GM23338 (cell line): ENCODE measurements at regions not wholly inside any gene's neighbourhood (a gene's known extent, or its start where the extent isn't known, plus 50 kb on each side); places are given as distances from the start of the nearest gene placed in this dataset.

Source experiments
- ATAC-seq: fragments of 200-7000 bp; cut with Tn5 transposase; 3 replicates; pipeline ENCODE4 v1.9.1; 2020
- DNase-seq: peaks from one replicate; pipeline ENCODE4 v3.0.0-alpha.2; 2015; ENCODE audit warnings: low spot score
- H2AFZ ChIP-seq: fragments of 200-600 bp; sonication (generic); 2 replicates; pipeline ENCODE4 v1.8.0; 2016; ENCODE audit warnings: antibody characterized with exemption, mild to moderate bottlenecking, moderate library complexity
- H3F3A ChIP-seq: fragments of 200-600 bp; sonication (generic); replicated peaks from 2 replicates; pipeline ENCODE4 v1.8.0; 2017; ENCODE audit warnings: antibody characterized with exemption, mixed run types, low read depth
- H3K27ac ChIP-seq: fragments of 200-600 bp; sonication (generic); 2 replicates; pipeline ENCODE4 v1.6.1; 2016; ENCODE audit warnings: low read depth
- H3K27me3 ChIP-seq: fragments of 200-600 bp; sonication (generic); 2 replicates; pipeline ENCODE4 v1.8.0; 2016; ENCODE audit warnings: mild to moderate bottlenecking, mixed run types, moderate library complexity; ENCODE audit not compliant: insufficient read depth
- H3K36me3 ChIP-seq: fragments of 200-600 bp; sonication (generic); 2 replicates; pipeline ENCODE4 v1.8.0; 2016; ENCODE audit warnings: mild to moderate bottlenecking; ENCODE audit not compliant: insufficient read depth
- H3K4me1 ChIP-seq: fragments of 200-600 bp; sonication (generic); 2 replicates; pipeline ENCODE4 v1.8.0; 2016; ENCODE audit warnings: mild to moderate bottlenecking, moderate library complexity; ENCODE audit not compliant: insufficient read depth
- H3K4me2 ChIP-seq: fragments of 200-600 bp; sonication (generic); 2 replicates; pipeline ENCODE4 v1.7.1; 2017; ENCODE audit warnings: mixed run types
- H3K4me3 ChIP-seq: fragments of 200-600 bp; sonication (generic); 2 replicates; pipeline ENCODE4 v1.6.1; 2016; ENCODE audit warnings: mixed run types
- H3K79me2 ChIP-seq: fragments of 200-600 bp; sonication (generic); replicated peaks from 2 replicates; pipeline ENCODE4 v1.8.0; 2017; ENCODE audit warnings: mild to moderate bottlenecking; ENCODE audit not compliant: insufficient read depth
- H3K9me2 ChIP-seq: fragments of 200-600 bp; sonication (generic); 2 replicates; pipeline ENCODE4 v1.8.0; 2017; ENCODE audit not compliant: insufficient read depth
- H4K20me1 ChIP-seq: fragments of 200-600 bp; sonication (generic); replicated peaks from 2 replicates; pipeline ENCODE4 v1.8.0; 2017; ENCODE audit warnings: mild to moderate bottlenecking; ENCODE audit not compliant: insufficient read depth
- H3K27ac Mint-ChIP-seq: 2 replicates; pipeline ENCODE4 v1.8.0; 2020; ENCODE audit warnings: inconsistent platforms, mild to moderate bottlenecking, moderate library complexity, mixed read lengths
- H3K27me3 Mint-ChIP-seq: 3 replicates; pipeline ENCODE4 v1.8.0; 2022; ENCODE audit warnings: low read depth, mild to moderate bottlenecking, moderate library complexity, mixed read lengths, inconsistent platforms; ENCODE audit not compliant: insufficient read depth, poor library complexity
- H3K36me3 Mint-ChIP-seq: 3 replicates; pipeline ENCODE4 v1.8.0; 2021; ENCODE audit warnings: low read depth, mild to moderate bottlenecking, inconsistent platforms, moderate library complexity, mixed read lengths
- H3K4me1 Mint-ChIP-seq: 3 replicates; pipeline ENCODE4 v1.8.0; 2020; ENCODE audit warnings: mild to moderate bottlenecking, inconsistent platforms, mixed read lengths
- H3K4me3 Mint-ChIP-seq: 3 replicates; pipeline ENCODE4 v1.8.0; 2021; ENCODE audit warnings: moderate library complexity, mild to moderate bottlenecking, inconsistent platforms, mixed read lengths
- H3K9me3 Mint-ChIP-seq: 3 replicates; pipeline ENCODE4 v1.8.0; 2020; ENCODE audit warnings: moderate library complexity, mild to moderate bottlenecking, inconsistent platforms, mixed read lengths
- CREB1 ChIP-seq: fragments of 250-450 bp; sonication (Bioruptor Pico); IDR thresholded peaks from 2 replicates; pipeline ENCODE4 v1.5.0; 2020; ENCODE audit warnings: low read depth, mild to moderate bottlenecking, moderate library complexity
- ETS1 ChIP-seq: IDR thresholded peaks from 2 replicates; pipeline ENCODE4 v1.6.1; 2016; ENCODE audit warnings: antibody characterized with exemption
- EZH2 ChIP-seq: fragments of 200-600 bp; sonication (generic); IDR thresholded peaks from one replicate; pipeline ENCODE4 v1.8.0; 2017; ENCODE audit warnings: antibody characterized with exemption, mild to moderate bottlenecking, low read depth; ENCODE audit not compliant: unreplicated experiment
- NANOG ChIP-seq: IDR thresholded peaks from 2 replicates; pipeline ENCODE4 v1.6.1; 2016; ENCODE audit warnings: antibody characterized with exemption, borderline replicate concordance
- POLR2AphosphoS5 ChIP-seq: IDR thresholded peaks from 2 replicates; pipeline ENCODE4 v1.6.1; 2016; ENCODE audit warnings: antibody characterized with exemption, low read depth
- STAT1 ChIP-seq: IDR thresholded peaks from one replicate; pipeline ENCODE4 v1.6.1; 2016; ENCODE audit warnings: antibody characterized with exemption; ENCODE audit not compliant: unreplicated experiment
- ZNF114 ChIP-seq: fragments of 250-450 bp; sonication (Bioruptor Pico); IDR thresholded peaks from 2 replicates; pipeline ENCODE4 v1.5.0; 2020; ENCODE audit warnings: mild to moderate bottlenecking, moderate library complexity
- ZNF462 ChIP-seq: fragments of 250-450 bp; sonication (Bioruptor Pico); IDR thresholded peaks from 2 replicates; pipeline ENCODE4 v1.5.0; 2020; ENCODE audit warnings: mild to moderate bottlenecking, moderate library complexity

- no peak for TF ChIP-seq ZNF462 (CRISPR knock-in tag)
- no peak for TF ChIP-seq ETS1
- TF ChIP-seq CREB1 (CRISPR knock-in tag) = no peak
Measured at GRCh38 chr2:78546843-78547242, 478.7 kb upstream of the REG3G start (continued).

GRCh38 chr2:78549766-78550165 is 475.7 kb upstream of the REG3G start:
- Histone ChIP-seq H3K79me2 (no peaks in the 10 kb centered on the region), H3K4me1 (no peaks in the 10 kb centered on the region), H3K27me3 (no peaks in the 10 kb centered on the region), H3K9me2 (no peaks in the 10 kb centered on the region; the same call in 1 of the 2 replicates), H3F3A (no peaks in the 10 kb centered on the region), H4K20me1 (no peaks in the 10 kb centered on the region), H2AFZ (no peak overlapping the region), H3K36me3 (no peaks in the 10 kb centered on the region), H3K4me3 (no peak overlapping the region), H3K27ac (no peak overlapping the region), H3K4me2 (no peak overlapping the region)
- Mint-ChIP-seq H3K36me3 (no peaks in the 10 kb centered on the region), H3K27me3 (peaks cover 1% of the 10 kb centered on the region), H3K27ac (no peak overlapping the region), H3K4me1 (no peaks in the 10 kb centered on the region), H3K4me3 (no peak overlapping the region), H3K9me3 (no peaks in the 10 kb centered on the region)
- DNase-seq (no peak), ATAC-seq (no peak)
- TF ChIP-seq EZH2 = no peak
- no peak for TF ChIP-seq STAT1
- TF ChIP-seq ZNF462 (CRISPR knock-in tag) = no peak
- no peak for TF ChIP-seq ZNF114
- TF ChIP-seq ETS1 = no peak
- no peak for TF ChIP-seq NANOG
- TF ChIP-seq POLR2AphosphoS5 = no peak
